Erythroblast (primary cell): ENCODE measurements at regions not wholly inside any gene's neighbourhood (a gene's known extent, or its start where the extent isn't known, plus 50 kb on each side); places are given as distances from the start of the nearest gene placed in this dataset.

Source experiments
- GATA1 ChIP-seq: IDR thresholded peaks from 2 replicates; pipeline ENCODE4 v1.6.1; 2011; ENCODE audit warnings: low read depth, mild to moderate bottlenecking, control low read depth, low read length, moderate library complexity
- POLR2A ChIP-seq: IDR thresholded peaks from 2 replicates; pipeline ENCODE4 v1.6.1; 2011; ENCODE audit warnings: mild to moderate bottlenecking, low read length

DNA sequence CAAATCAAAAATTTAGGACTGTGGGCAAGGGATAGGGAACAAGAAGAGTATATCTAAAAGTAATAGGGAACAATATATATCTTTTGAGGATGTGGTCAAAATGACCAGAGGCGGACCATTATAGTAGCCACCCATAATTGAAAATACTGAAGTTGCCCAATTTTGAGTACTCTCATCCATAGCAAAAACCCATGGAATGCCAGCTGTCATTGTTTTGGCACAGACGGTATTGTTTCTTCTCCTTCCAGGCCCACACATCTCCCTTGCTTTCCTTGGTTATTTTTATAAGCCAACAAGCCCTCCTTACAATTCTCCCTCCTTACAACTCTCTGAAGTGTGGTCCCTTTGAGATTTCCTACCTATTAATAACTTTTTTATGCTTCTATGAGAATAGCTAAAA lies 50.4 kb upstream of the RGMB start:
- TF ChIP-seq POLR2A (no peak), GATA1 (no peak)
